ENCODE measurements at regions not wholly inside any gene's neighbourhood (a gene's known extent, or its start where the extent isn't known, plus 50 kb on each side); places are given as distances from the start of the nearest gene placed in this dataset.
"Not testable (repeated sequence)": the region's sequence is repeated elsewhere in the genome, so short reads cannot be mapped to it uniquely, and the experiment has no call there.

DNA sequence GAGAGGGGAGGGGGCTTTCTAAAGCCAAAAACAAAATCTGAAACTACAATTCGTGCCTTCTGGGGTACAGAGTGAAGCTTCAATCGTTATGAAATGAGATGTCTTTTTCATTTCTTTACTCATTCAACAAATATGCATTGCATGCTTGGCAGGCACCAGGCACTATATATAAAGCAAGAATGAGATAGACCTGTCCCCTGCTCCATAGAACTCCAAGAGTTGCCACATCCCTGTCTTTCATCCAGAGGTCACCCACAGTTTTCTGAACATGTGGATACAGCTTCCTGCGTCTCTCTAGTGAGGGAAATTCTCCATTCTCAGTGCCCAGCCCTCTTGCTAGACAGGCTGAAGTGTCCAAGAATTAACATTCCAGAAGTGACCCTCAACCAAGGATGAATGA is 343.2 kb upstream of the MAF start:
- no peak for TF ChIP-seq ZFX (IDR thresholded peaks at IDR 0.05)
- TF ChIP-seq, protein P1, sequence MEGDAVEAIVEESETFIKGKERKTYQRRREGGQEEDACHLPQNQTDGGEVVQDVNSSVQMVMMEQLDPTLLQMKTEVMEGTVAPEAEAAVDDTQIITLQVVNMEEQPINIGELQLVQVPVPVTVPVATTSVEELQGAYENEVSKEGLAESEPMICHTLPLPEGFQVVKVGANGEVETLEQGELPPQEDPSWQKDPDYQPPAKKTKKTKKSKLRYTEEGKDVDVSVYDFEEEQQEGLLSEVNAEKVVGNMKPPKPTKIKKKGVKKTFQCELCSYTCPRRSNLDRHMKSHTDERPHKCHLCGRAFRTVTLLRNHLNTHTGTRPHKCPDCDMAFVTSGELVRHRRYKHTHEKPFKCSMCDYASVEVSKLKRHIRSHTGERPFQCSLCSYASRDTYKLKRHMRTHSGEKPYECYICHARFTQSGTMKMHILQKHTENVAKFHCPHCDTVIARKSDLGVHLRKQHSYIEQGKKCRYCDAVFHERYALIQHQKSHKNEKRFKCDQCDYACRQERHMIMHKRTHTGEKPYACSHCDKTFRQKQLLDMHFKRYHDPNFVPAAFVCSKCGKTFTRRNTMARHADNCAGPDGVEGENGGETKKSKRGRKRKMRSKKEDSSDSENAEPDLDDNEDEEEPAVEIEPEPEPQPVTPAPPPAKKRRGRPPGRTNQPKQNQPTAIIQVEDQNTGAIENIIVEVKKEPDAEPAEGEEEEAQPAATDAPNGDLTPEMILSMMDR (conservative IDR thresholded peaks at IDR 0.05), result no peak
- no peak overlapping the region for H3K27ac ChIP-seq

DNA sequence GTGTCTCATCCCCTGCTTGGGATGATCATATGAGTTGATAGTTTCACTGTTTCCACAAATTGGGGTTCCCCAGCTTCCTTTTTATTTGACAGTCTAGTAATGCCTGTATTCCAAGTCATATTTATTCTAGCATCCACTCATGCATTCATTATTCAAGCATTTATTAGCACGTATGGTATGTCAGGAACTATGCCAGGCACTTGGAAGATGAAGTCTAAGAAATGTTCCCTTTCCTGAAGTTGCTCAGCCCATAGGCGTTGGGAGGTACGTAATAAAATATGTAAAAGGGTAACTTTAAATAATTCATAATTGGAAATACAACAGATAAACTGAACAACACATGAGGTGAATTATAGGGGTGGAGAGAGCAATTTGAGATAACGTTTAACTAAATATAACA is 338.0 kb upstream of the MAF start:
- TF ChIP-seq ZFX (IDR thresholded peaks at IDR 0.05), result no peak
- TF ChIP-seq, protein P1 (conservative IDR thresholded peaks at IDR 0.05), result no peak
- H3K27ac ChIP-seq, result no peak overlapping the region

DNA sequence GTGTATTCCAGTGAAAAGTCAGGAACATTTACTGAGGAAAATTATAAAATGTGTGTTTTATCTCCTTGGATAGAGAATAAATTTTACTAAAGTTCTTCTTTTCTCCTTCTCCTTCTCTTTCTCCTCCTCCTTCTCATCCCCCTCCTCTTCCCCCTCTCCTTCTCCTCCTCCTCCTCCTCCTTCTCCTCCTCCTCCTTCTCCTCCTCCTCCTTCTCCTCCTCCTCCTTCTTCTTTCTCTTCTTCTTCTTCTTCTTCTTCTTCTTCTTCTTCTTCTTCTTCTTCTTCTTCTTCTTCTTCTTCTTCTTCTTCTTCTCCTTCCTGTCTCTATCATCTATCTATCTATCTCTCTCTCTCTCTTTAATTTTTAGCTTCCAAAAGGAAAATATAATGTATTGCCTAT is 337.1 kb upstream of the MAF start:
- not testable (repeated sequence) for H3K27ac ChIP-seq

DNA sequence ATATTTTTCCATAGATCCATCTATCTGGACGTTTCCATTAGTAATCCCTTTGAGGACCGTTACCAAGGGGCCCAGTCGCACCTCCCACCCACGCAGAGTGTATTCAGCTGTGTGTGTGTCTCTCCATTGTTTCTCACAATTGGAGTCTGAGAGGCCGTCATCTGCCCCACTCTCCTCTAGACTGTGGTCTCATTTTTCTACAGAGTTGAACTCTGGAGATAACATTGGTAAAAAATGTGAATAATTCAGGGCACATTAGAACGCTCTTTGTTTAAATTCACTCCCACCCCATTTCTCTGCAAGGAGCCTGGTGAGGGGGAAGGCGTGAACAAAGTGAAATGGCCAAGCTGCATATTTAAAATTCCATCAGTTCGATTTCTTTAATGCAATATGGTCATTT is 333.1 kb upstream of the MAF start:
- TF ChIP-seq, protein P1 (conservative IDR thresholded peaks at IDR 0.05), result no peak
- no peak overlapping the region for H3K27ac ChIP-seq

DNA sequence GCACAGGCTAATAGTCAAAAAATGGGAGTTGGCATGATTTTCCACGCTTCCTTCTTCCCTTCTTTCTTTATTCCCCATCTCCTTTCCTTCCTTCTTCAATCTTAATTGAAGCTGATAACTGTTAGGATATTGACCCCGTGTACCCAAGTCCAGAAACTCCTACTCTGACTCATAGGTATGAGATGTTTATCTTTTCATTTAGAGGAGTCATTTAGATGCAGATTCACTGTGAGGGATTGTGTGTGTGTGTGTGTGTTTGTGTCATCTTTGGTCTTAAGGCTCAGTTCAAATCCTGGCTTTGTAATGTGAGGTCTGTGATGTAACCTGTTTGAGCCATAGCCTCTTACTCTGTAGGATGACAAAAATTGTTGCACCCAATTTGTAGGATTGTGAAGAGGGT is 332.0 kb upstream of the MAF start:
- no peak for TF ChIP-seq ZFX (IDR thresholded peaks at IDR 0.05)
- TF ChIP-seq, protein P1 (conservative IDR thresholded peaks at IDR 0.05), result no peak
- no peak overlapping the region for H3K27ac ChIP-seq

DNA sequence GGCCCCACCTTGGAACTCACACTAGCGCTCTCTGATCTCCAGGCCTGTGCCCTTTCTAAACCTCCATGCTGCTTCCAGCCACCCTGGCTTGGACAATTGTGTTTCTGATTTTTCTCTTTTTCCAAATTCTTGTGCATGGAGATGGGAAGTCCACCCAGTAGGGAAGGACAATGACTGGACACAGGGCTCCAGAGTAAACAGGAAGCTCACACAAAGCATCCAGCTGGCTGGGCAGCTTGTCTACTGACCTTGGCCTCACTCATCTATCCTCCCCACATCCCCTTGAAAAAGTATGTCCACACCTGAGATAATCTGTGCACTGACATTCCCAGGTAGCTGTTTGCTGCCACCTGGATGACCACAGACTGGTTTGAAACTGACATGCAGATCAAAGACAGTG is 331.2 kb upstream of the MAF start:
- no peak overlapping the region for H3K27ac ChIP-seq
- TF ChIP-seq, protein P1 (conservative IDR thresholded peaks at IDR 0.05), result no peak
- no peak for TF ChIP-seq ZFX (IDR thresholded peaks at IDR 0.05)

DNA sequence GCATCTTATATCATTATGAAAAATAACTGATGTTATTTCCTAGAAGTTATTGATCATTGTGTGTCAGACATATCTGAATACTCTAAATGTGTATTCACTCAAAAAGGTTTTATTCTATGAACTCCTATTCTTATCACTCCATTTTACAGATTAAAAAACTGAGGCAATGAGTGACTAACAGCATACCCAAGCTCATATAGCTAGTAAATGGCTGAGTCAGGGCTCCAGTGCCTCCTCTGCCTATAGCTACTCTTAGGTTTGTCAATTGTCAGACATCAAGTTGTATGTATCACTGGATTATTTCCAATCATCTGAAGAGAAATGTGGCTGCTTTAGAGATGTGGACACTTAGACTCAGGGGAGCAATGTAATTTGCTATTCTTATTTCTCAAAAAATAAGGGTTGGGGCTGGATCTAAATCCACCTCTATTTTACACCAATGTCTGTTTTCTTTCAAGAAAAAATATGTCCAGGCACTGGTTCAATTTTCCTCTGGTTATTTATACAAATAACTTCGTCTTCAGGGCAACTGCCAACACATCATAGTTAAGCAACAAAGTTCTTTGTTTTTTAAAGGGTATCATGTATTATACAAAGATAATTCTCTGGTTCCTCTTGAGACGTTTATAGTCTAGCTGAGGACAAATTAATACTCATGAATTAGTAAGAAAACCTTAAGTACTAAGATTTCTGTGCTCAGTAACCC is 328.9 kb upstream of the MAF start:
- no peak overlapping the region for H3K27ac ChIP-seq
- TF ChIP-seq ZFX (IDR thresholded peaks at IDR 0.05), result no peak
- TF ChIP-seq, protein P1 (conservative IDR thresholded peaks at IDR 0.05), result no peak

DNA sequence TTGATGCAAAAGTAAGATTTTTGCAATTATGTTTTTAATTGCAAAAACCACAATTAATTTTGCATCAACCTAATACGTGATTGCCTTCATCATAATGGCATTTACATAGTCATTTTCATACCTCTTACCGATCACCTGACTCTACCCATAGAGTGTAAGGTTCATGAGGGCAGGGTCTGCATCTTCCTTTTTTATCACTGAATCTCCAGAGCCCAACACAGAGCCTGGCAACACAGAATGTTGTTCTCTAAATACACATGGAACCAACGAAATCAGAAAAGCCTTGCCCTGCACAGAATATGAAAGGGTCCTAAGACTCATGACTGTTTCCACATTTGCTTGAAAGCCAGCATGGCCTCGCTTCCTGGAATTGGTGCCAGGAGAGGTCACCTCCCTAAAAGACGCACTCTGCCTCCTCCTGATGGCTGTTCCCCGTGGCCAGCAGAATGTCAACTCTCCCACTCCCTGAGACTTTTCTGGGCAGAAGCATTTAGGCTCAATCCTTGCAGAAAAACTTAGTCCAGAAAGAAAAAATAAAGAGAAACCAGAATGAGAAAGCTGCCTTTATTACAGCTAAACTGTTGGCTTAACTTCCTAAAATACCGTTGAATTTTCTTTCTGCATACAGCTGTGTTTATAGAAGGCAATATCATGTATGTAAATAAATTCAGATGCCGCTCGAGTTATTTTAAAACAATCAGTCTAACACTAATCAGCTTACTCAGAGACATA is 327.8 kb upstream of the MAF start:
- TF ChIP-seq, protein P1 (conservative IDR thresholded peaks at IDR 0.05), result no peak
- no peak for TF ChIP-seq ZFX (IDR thresholded peaks at IDR 0.05)
- no peak overlapping the region for H3K27ac ChIP-seq

Data from C4-2B (cell line).